NCI-H1436 treated with DMSO at 0.1 percent for 48 hours (cell line): ENCODE measurements at regions not wholly inside any gene's neighbourhood (a gene's known extent, or its start where the extent isn't known, plus 50 kb on each side); places are given as distances from the start of the nearest gene placed in this dataset.

Experiments used
- DNase-seq: peaks from one replicate; lab custom pipeline; 2025; lab: John Stamatoyannopoulos, UW

DNA sequence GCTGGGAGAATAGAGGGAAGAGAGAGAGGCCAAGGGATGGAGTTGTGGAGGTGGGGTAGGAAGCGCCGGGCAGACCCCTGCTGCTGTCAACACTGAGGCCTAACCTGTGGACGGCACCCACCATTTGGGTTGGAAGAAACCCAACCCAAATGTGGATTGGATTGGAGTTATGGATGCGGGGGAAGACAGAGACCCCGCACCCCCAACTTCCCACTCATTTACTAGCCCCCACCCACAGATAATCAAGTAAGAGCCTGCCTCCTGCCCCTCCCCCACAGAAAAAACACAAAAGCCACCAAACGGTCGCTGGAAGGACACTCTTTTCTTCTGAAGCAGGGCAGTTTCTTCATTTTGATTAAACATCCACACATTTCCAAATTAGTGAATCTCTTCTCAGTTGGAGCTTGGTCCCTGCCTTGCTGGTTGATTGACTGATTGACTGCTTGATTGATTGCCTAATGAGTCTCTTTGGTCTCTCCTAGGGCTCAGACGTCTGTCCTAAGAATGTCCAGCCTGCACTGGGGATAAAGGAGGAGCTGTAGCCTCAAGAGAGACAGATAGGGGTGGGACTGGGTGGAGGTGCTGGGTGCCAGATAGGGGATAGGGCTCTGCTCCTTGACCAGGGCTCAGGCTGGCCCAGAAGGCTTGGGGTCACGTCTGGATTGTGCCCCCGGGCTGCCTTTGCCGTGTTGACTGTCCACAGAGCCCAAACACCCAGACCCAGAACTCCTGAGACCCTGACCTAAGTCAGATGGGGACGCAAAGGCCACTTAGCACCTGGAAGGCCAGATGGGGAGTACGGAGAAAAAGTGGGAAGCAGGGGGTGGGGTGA lies 74.9 kb upstream of the FOXP4 start:
- DNase-seq = no peak

DNA sequence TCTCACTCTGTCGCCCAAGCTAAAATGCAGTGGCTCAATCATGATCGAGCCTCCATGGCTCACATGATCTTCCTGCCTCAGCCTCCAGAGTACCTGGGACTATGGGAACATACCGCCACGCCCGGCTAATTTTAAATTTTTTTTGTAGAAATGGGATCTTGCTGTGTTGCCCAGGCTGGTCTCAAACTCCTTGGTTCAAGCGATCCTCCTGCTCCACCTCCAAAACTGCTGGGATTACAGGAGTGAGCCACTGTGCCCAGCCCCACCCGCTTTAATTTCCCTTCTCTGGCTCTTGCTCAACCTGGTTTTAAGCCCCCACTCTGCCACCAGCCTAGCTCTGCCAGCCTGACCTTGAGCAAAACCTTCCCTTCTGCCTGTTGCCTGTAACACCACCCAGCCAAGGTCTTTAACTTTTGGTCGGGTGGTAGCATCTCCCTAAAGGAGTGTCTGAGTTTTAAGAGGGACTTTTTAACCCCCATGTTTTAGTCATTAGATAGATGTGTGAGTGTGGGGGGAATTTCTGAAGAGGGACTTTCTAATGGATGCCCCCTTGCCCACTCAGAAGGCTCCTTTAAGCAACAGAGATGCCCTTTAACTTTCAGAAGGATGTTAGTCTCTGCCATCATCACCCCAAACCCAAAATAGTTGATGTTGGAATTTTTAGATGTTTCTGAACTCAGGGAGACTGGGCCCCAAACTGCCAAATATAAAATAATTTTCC lies 71.8 kb upstream of the FOXP4 start:
- no peak for DNase-seq

DNA sequence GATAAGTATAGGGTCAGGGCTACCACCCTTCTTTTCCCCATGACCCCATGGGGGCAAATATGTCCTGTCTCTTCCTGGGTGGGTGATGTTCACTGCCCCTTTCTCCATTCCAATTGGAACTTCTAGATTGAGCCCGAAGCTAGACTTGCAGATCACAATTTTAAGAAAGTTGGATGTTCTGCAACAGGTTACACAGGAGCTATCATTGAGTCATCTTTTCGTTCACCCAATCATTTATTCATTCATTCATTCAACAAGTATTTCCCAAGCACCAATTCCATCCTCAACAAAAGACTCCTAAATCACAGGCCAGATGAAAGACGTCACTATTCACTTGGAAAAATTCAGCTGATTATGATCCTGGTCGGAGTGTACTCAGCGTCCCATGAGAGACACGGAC lies 71.0 kb upstream of the FOXP4 start:
- DNase-seq = no peak

DNA sequence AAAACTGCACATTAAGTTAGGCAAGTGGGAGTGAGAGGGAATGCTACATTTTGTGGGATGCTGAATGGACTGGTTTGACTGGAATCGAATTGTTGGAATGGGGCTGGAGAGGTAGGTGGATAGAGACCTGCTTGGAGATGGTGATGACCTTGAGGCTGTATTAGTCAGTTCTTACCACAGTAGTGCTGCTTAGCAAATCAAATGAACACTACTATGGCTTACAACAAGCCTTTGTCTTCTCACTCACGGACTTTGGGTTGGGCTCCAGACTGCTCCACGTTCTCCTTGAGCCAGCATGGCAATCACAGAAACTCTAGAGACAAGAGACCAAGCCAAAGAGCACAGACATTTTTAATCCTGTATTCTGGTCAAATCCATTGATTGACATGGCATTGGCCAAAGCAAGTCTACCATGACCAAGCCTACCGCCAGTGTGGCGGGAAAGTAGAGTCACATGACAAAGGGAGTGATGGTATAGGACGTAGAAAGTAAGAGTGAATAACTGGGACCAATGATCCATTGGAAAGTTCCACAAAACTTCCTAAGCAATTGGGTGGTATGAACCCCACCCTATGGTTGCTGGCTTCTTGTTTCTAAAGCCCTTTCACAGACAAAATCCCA lies 70.3 kb upstream of the FOXP4 start:
- no peak for DNase-seq

DNA sequence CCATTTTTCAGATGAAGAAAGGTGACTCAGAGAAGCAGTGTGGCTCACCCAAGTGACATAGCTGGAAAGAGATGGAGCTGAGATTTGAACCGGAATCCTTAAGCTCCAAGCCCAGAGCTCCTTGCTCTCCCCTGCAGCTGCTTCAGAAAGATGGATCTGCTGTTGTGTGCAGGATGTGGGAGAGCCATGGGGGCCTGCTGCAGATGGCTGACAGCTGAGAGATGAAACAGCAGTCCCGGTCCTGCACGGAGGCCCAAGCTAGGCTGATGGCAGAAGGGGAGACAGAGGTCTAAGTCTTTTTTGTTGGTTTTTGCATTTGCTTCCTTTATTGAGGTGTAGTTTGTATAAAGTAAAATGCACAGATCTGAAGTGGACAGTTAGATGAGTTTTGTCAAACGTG lies 69.8 kb upstream of the FOXP4 start:
- no peak for DNase-seq

DNA sequence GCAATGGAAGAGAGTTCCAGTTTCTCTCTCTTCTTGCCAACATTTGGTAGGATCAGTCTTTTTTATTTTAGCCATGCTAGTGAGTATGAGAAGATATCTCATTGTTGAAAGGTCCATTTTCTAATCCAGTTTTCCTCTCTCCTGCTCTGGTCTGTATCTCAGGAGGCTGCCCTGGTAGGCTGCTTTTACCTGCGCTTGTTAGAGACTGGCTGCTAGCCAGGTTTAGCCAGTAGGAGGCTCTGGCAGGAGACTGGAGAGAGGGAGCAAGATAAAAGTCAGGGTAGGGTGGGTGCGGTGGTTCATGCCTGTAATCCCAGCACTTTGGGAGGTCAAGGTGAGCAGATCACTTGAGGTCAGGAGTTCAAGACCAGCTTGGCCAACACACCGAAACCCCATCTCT lies 68.6 kb upstream of the FOXP4 start:
- no peak for DNase-seq

DNA sequence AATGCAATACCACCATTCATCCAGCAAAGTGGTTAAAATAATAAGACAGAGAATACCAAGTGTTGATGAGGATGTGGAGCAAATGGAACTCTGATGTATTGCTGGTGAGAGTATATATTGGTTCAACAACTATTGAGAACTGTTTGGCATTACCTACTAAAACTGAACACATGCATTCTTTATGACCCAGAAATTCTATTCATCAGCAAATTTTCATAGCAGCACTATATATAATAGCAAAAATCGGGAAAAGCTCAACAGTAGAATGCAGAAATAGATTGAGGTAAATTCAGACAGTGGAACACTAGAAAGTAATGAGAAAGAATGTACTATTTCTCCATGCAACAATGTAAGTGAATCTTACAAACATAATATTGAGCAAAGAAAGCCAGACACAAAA lies 62.2 kb upstream of the FOXP4 start:
- DNase-seq = no peak

DNA sequence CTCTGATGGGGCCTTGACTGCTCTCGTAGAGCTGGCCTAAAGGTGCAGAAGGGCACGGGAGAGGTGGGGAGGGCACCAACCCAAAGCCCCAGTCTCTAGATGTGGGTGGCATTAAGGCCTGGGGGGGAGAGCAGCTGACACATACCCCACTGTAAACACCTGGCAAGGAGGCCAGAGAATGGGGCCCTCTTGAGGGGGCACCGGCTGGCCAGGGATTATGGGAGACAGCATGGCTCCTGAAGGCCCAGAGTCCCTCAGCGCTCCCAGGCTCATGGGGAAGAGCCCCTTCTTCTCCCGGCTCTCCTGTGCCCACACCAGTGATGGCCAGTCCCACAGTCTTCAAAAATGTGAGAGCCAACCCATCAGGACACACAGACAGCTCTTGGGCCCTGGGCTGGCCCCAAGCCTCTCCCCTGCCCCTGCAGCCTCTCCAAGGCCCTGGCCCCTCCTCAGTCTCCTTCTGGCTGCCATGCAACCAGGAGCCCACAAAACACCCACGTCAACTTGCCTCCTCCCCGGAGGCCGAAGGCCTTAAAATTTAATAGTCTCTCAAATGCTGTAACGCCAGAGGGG lies 58.2 kb upstream of the FOXP4 start:
- no peak for DNase-seq

DNA sequence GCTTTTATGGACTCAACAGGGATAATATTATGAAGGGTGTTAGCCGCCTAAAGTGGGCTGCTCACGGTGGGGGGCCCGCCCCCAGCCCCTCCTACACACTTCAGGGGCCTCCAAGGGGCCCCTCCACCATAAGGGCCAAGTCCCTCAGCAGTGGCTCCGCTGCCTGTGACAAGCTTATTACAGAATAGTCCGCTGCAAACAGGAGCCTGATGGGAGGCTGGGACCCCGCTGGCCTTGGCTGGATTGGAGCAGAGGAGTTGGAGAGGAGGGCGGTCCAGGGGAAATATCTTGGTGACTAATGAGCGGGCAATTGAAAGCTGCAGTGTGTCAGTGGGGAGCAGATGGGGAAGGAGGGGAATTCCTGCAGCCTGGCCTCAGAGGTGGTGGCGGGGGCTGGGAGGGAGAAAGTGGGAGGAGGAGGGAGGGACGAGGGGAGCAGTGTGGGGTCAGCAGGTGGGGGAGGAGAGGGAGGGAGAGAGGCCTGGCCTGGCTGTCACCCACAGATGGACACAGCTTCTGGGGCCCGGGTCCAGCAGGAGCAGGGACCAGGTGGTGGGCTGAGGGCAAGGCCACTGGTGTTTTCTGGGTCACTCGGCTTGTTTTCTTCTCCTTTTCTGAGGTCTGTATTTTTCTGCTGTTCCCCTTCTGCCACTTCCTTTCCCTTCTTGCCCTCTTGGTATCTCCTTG lies 57.6 kb upstream of the FOXP4 start:
- no peak for DNase-seq

DNA sequence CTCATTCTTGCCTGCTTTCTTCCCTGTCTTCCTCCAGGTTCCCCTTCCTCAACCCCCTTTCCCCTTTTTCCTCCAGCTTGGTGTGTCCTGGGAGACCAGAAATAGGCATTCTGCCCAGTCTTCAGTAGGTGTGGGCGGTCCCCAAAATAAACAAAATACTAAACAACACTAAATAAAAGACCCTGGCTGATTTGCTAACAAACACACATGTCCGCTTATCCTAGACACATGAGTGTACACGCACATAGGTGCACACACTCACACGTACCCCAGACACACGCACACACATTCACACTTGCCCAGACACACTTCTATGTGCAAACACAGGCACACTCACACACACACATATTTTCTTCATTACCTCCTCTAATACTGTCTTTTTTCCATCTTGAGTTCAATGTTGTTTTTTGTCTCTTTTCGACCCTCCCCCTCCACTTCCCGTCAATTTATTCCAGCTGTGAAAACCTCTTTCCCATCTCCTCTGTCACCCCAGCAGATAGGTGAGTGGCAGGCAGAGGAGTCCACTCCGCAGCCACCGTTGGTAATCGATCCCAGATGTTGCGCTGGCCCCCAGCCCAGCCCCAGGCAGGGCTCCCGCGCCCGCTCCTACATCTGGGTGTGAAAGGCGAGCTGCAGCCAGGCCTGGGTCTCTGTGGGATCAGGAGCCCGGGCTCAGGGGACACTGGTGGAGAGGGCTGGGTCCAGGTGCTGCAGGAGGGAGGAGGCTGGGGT lies 56.9 kb upstream of the FOXP4 start:
- DNase-seq = no peak

DNA sequence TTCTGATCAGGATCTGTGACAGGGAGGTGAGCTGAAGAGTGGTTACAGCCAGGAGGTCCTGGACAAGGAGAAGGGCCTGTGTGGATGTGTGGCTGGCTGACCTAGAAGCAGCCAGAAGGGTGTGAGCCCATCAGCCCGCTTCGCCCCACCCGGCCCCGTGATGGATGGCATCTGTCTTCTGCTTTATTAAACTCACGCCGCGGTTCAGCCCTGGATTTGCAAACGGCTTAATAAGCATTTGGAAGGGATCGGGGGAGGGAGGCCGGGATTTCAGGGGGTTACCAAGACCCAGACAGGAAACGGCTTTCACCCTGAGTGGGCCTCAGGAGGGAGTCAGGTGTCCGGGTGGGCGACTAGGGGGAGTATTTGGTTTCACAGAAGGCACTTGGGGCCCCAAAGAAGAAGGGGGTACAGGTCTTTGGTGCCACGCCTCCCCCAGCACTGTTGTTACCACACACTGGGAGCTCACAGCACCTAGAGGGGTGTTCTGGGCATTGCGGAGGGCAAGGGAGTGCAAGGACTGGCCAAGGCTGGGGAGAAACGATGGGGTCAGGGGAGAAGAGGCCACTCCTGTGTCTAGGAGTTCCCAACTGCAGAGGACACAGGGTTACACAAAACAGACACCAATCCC lies 53.8 kb upstream of the FOXP4 start:
- DNase-seq = no peak

DNA sequence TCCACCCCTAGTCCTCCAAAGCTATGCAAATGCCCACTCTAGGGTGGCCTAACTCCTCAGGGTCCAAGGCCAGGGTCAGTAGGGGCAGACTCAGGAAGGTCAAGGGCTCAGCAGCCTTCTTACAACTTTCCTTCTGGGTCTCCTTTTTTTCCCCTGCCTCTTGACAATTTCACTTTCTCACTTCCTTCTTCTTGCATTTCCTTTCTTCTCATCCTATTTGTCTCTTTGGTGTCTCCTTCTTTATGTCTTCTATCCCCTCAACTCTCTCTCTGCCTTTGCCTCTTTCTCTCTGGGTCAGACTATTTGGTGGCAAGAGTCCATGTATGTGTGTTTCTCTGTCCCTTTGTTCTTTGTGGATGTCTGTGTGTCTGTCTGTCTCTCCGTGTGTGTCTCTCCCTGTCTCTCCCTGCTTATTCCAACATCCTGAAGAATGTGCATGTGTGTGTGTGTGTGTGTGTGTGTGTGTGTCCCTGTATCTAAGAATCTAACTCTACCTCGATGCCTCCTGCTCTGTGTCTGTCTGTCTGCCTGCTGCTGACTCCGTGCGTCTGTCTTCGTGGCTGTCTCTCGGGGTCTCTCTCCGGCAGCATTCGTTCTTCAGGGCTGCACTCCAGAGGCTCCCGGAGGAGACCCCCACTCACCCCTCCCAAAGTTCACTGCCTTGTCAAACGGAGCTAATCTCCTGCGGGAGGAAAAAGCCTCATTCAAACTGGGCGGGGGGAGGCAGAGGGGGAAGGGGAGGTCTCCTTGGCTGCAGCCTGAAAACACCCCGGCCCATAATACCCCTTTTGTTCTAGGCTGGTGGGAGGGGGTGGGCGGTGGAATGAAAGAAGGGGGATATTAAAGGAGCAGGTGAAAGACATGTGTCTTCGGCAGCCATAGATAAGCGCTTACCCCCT lies 51.7 kb upstream of the FOXP4 start:
- DNase-seq = no peak
